BLaER1 treated with 17β-estradiol and CSF1 and Interleukin-3, amounts not matched to agents 10 nM and 100 nM (cell line): ENCODE measurements at regions not wholly inside any gene's neighbourhood (a gene's known extent, or its start where the extent isn't known, plus 50 kb on each side); places are given as distances from the start of the nearest gene placed in this dataset.

Source experiments
- H3K27ac ChIP-seq, 11 experiments: shearing (Covaris generic); formaldehyde crosslinking; 2 replicates each; pipeline ENCODE4 v1.8.1; 2022
- H3K27me3 ChIP-seq, 11 experiments: shearing (Covaris generic); formaldehyde crosslinking; 2 replicates each; pipeline ENCODE4 v1.8.1; 2022
- H3K36me3 ChIP-seq, 11 experiments: shearing (Covaris generic); formaldehyde crosslinking; 2 replicates each; pipeline ENCODE4 v1.8.1; 2022
- H3K4me1 ChIP-seq, 10 experiments: shearing (Covaris generic); formaldehyde crosslinking; 2 replicates each; pipeline ENCODE4 v1.8.1; 2022
- H3K4me2 ChIP-seq, 11 experiments: shearing (Covaris generic); formaldehyde crosslinking; 2 replicates each; pipeline ENCODE4 v1.8.1; 2022
- H3K4me3 ChIP-seq, 10 experiments: shearing (Covaris generic); formaldehyde crosslinking; 2 replicates each; pipeline ENCODE4 v1.8.1; 2022
- H3K9ac ChIP-seq, 11 experiments: shearing (Covaris generic); formaldehyde crosslinking; 2 replicates each; pipeline ENCODE4 v1.8.1; 2022
- H3K9me3 ChIP-seq, 11 experiments: shearing (Covaris generic); formaldehyde crosslinking; replicated peaks in 1 of 11; 2 replicates each; pipeline ENCODE4 v1.8.1; 2022
- H4K20me1 ChIP-seq, 11 experiments: shearing (Covaris generic); formaldehyde crosslinking; 2 replicates each; pipeline ENCODE4 v1.8.1; 2022
- Cebpa-rat ChIP-seq, 11 experiments: shearing (Covaris generic); IDR thresholded peaks; 2 replicates each; pipeline ENCODE4 v1.8.1; 2022

DNA sequence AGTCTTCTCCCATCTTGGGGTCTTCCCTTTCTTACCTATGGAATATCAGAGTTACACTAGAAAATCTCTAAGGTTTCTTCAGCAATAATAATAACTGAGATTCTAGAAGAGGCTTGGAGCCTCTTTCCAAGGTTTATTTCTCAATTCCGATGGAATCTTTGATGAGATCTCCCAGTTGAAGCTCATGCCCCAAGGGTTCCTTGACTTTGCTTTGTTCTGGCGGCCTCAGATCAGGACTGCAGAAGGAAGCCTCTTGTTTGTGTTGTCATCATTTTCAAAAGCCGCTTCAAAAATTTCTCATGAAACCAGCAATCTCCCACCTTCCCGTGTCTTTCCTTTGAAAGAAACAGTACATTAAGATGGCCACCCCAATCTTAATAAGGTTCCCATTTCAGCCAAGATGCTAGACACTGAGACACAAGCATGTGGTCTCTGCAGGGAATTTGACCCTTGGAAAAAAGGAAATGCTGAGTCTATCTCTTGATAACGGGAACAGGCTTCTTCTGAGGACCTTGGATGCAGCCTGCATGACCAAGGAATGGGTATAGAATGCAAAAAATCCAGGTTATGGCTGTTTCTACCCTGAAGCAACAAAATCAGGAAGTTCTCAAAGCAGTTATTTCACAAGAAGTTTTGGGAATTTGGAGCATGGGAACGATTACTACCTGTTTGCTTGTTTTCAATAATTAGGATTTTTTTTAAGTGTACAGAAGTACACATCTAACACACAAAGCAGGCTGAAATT is 141.6 kb downstream of the CD24 start:
- no peak overlapping the region for H3K4me2 ChIP-seq
- no peak overlapping the region for H3K9ac ChIP-seq
- no peaks in the 10 kb centered on the region for H4K20me1 ChIP-seq
- H3K9me3 ChIP-seq = peaks cover 0 to 16% (median 9%) of the 10 kb centered on the region in 11 experiments; a peak in 9 of 22 replicates
- no peaks in the 10 kb centered on the region for H3K4me1 ChIP-seq
- H3K27me3 ChIP-seq = no peaks in the 10 kb centered on the region
- no peaks in the 10 kb centered on the region for H3K36me3 ChIP-seq
- H3K4me3 ChIP-seq = no peak overlapping the region
- TF ChIP-seq Cebpa-rat (IDR thresholded peaks at IDR 0.05) = no peak
- no peak overlapping the region for H3K27ac ChIP-seq

- peaks cover 0 to 13% (median 10%) of the 10 kb centered on the region in 11 experiments; a peak in 11 of 22 replicates for H3K9me3 ChIP-seq
Observed at GRCh38 chr6:106830930-106831329, 143.6 kb downstream of the CD24 start.

DNA sequence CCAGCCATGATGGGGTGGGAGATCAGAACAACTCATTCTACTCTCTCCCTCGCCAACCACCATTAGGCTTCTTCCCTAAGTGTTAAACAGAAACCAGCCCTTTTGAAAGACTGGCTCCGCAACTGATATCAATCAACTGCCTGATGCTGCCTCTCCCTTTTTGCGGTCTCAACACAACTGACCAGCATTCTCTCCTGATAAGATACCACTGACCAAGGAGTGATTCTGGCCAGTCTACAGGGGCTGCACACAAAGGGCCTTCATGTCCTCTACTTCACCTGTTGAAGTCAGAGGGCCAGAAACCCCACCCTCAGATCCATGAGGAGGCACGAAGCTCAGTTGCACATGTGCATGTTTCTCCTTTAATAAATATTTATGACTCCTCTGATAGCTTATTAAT is 145.1 kb downstream of the CD24 start:
- TF ChIP-seq Cebpa-rat (IDR thresholded peaks at IDR 0.05) = no peak
- H3K4me1 ChIP-seq = no peaks in the 10 kb centered on the region
- H3K27ac ChIP-seq = no peak overlapping the region
- H3K27me3 ChIP-seq = no peaks in the 10 kb centered on the region
- no peak overlapping the region for H3K9ac ChIP-seq
- H3K36me3 ChIP-seq = no peaks in the 10 kb centered on the region
- no peak overlapping the region for H3K4me3 ChIP-seq
- H3K9me3 ChIP-seq = peaks cover 0 to 23% (median 16%) of the 10 kb centered on the region in 11 experiments; a peak in 16 of 22 replicates
- no peak overlapping the region for H3K4me2 ChIP-seq
- H4K20me1 ChIP-seq = no peaks in the 10 kb centered on the region

More at GRCh38 chr6:106830930-106831329, 143.6 kb downstream of the CD24 start:
- Histone ChIP-seq H3K9ac (no peak overlapping the region), H3K27ac (no peak overlapping the region), H3K4me1 (no peaks in the 10 kb centered on the region), H4K20me1 (no peaks in the 10 kb centered on the region), H3K36me3 (no peaks in the 10 kb centered on the region), H3K4me3 (no peak overlapping the region), H3K4me2 (no peak overlapping the region), H3K27me3 (no peaks in the 10 kb centered on the region)
- TF ChIP-seq Cebpa-rat (IDR thresholded peaks at IDR 0.05) = no peak

- H3K4me2 ChIP-seq = no peak overlapping the region
- no peaks in the 10 kb centered on the region for H3K4me1 ChIP-seq
- H3K9me3 ChIP-seq = peaks cover 0 to 23% (median 16%) of the 10 kb centered on the region in 11 experiments; a peak in 16 of 22 replicates
- H4K20me1 ChIP-seq = no peaks in the 10 kb centered on the region
- no peak for TF ChIP-seq Cebpa-rat (IDR thresholded peaks at IDR 0.05)
- no peak overlapping the region for H3K4me3 ChIP-seq
- H3K36me3 ChIP-seq = no peaks in the 10 kb centered on the region
- no peak overlapping the region for H3K27ac ChIP-seq
- no peak overlapping the region for H3K9ac ChIP-seq
- H3K27me3 ChIP-seq = no peaks in the 10 kb centered on the region
Observed at GRCh38 chr6:106827081-106827480, 147.4 kb downstream of the CD24 start.

- Histone ChIP-seq H4K20me1 (no peaks in the 10 kb centered on the region), H3K27ac (no peak overlapping the region), H3K9me3 (peaks cover 0 to 23% (median 15%) of the 10 kb centered on the region in 11 experiments; a peak in 16 of 22 replicates), H3K27me3 (no peaks in the 10 kb centered on the region), H3K36me3 (no peaks in the 10 kb centered on the region), H3K9ac (no peak overlapping the region), H3K4me1 (no peaks in the 10 kb centered on the region), H3K4me2 (no peak overlapping the region), H3K4me3 (no peak overlapping the region)
- no peak for TF ChIP-seq Cebpa-rat (IDR thresholded peaks at IDR 0.05)
Observed at GRCh38 chr6:106825156-106825555, 149.4 kb downstream of the CD24 start.

DNA sequence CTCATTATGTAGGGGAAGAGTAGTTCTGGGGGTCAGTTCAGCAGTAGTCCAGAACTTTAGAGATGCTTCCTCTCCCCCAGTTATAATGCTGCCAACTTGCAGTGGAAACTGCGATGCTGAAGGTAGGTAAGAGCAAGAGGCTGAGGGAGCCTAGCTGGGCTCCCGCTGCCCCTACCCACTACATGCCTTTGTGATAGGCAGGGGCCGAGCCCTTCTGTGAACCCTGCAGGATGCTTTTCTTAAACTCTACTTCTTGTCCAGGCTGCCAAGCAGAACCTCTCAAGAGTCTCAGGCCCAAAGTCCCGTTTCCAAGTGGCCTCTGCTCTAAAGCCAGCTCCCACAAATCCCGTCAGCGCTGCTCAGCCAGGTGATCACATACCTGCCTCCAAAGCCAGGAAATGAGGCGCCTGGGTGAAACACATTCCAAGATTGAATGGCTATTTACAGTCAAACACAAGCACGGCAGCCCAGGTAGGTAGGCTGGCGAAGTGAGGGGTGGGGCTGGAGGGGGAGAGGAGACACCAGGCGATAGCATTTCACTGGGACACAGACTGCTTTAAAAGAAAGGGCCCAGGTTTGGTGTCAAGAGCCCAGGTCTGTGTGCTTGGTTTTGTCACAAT is 150.7 kb downstream of the CD24 start:
- Histone ChIP-seq H3K36me3 (no peaks in the 10 kb centered on the region), H3K9ac (no peak overlapping the region), H3K27ac (no peak overlapping the region), H3K4me1 (no peaks in the 10 kb centered on the region), H3K4me2 (no peak overlapping the region), H3K4me3 (no peak overlapping the region), H3K27me3 (no peaks in the 10 kb centered on the region), H4K20me1 (no peaks in the 10 kb centered on the region), H3K9me3 (peaks cover 0 to 15% (median 8%) of the 10 kb centered on the region in 11 experiments; a peak in 14 of 22 replicates)
- TF ChIP-seq Cebpa-rat (IDR thresholded peaks at IDR 0.05) = no peak

GRCh38 chr6:106823058-106823457 is 151.5 kb downstream of the CD24 start:
- no peak for TF ChIP-seq Cebpa-rat (IDR thresholded peaks at IDR 0.05)
- H3K9ac ChIP-seq = no peak overlapping the region

GRCh38 chr6:106820412-106820852 is 154.1 kb downstream of the CD24 start:
- H3K4me2 ChIP-seq = no peak overlapping the region
- no peaks in the 10 kb centered on the region for H3K4me1 ChIP-seq
- H3K27ac ChIP-seq = no peak overlapping the region
- H3K9ac ChIP-seq = no peak overlapping the region
- H4K20me1 ChIP-seq = no peaks in the 10 kb centered on the region
- no peaks in the 10 kb centered on the region for H3K36me3 ChIP-seq
- TF ChIP-seq Cebpa-rat (IDR thresholded peaks at IDR 0.05) = no peak
- H3K27me3 ChIP-seq = no peaks in the 10 kb centered on the region
- peaks cover 1 to 19% (median 8%) of the 10 kb centered on the region in 11 experiments; a peak in 16 of 22 replicates for H3K9me3 ChIP-seq
- H3K4me3 ChIP-seq = no peak overlapping the region

More at GRCh38 chr6:106823058-106823457, 151.5 kb downstream of the CD24 start:
- no peak overlapping the region for H3K4me2 ChIP-seq
- no peak overlapping the region for H3K4me3 ChIP-seq
- H3K4me1 ChIP-seq = no peaks in the 10 kb centered on the region
- no peaks in the 10 kb centered on the region for H3K27me3 ChIP-seq
- H3K27ac ChIP-seq = no peak overlapping the region
- peaks cover 0 to 13% (median 8%) of the 10 kb centered on the region in 11 experiments; a peak in 14 of 22 replicates for H3K9me3 ChIP-seq
- no peaks in the 10 kb centered on the region for H4K20me1 ChIP-seq
- H3K36me3 ChIP-seq = no peaks in the 10 kb centered on the region

DNA sequence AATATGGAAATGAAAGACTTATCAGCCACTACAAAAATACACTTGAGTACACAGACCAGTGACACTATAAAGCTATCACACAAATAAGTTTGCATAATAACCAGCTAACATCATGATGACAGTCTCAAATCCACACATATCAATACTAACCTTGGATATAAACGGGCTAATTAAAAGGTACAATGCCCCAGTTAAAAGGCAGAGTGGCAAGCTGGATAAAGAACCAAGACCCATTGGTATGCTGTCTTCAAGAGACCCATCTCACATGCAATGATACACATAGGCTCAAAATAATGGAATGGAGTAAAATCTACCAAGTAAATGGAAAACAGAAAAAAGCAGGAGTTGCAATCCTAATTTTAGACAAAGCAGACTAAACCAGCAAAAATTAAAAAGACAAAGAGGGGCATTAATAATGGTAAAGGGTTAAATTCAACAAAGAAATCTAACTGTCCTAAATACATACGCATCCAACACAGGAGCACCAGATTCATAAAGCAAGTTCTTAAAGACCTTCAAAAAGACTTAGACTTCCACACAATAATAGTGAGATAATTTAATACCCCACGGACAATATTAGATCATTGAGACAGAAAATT is 163.3 kb downstream of the CD24 start:
- Histone ChIP-seq H3K4me1 (no peaks in the 10 kb centered on the region), H3K27me3 (no peaks in the 10 kb centered on the region), H4K20me1 (no peaks in the 10 kb centered on the region), H3K9me3 (peaks cover 79 to 96% (median 90%) of the 10 kb centered on the region in 11 experiments), H3K4me2 (no peak overlapping the region), H3K27ac (no peak overlapping the region), H3K9ac (no peak overlapping the region), H3K36me3 (peaks cover 0 to 11% (median 0%) of the 10 kb centered on the region in 11 experiments; a peak in 3 of 22 replicates), H3K4me3 (no peak overlapping the region)
- no peak for TF ChIP-seq Cebpa-rat (IDR thresholded peaks at IDR 0.05)
